KG1 (cell line): ENCODE measurements at regions not wholly inside any gene's neighbourhood (a gene's known extent, or its start where the extent isn't known, plus 50 kb on each side); places are given as distances from the start of the nearest gene placed in this dataset.
"Not testable (repeated sequence)": the region's sequence is repeated elsewhere in the genome, so short reads cannot be mapped to it uniquely, and the experiment has no call there.

Experiments used
- DNase-seq: peaks from one replicate; lab custom pipeline; 2025; lab: John Stamatoyannopoulos, UW

GRCh38 chr2:133624551-133624950 is 56.3 kb upstream of the NCKAP5 start:
- DNase-seq, result no peak

- no peak for DNase-seq
Observed at GRCh38 chr2:133627741-133628140, 59.5 kb upstream of the NCKAP5 start.

GRCh38 chr2:133633309-133633708 is 65.0 kb upstream of the NCKAP5 start:
- DNase-seq, result no peak

GRCh38 chr2:133633881-133634409 is 65.7 kb upstream of the NCKAP5 start:
- DNase-seq, result no peak

GRCh38 chr2:133635131-133635530 is 66.9 kb upstream of the NCKAP5 start:
- DNase-seq, result no peak

- no peak for DNase-seq
Observed at GRCh38 chr2:133636287-133636686, 68.0 kb upstream of the NCKAP5 start.

GRCh38 chr2:133640103-133640502 is 71.8 kb upstream of the NCKAP5 start:
- no peak for DNase-seq

- DNase-seq, result no peak
Observed at GRCh38 chr2:133641497-133641896, 73.2 kb upstream of the NCKAP5 start.

- no peak for DNase-seq
Observed at GRCh38 chr2:133641942-133642725, 73.9 kb upstream of the NCKAP5 start.

- no peak for DNase-seq
Observed at GRCh38 chr2:133642791-133643191, 74.5 kb upstream of the NCKAP5 start.

GRCh38 chr2:133643863-133644262 is 75.6 kb upstream of the NCKAP5 start:
- no peak for DNase-seq

GRCh38 chr2:133644846-133645245 is 76.6 kb upstream of the NCKAP5 start:
- no peak for DNase-seq

GRCh38 chr2:133647386-133647785 is 79.1 kb upstream of the NCKAP5 start:
- not testable (repeated sequence) for DNase-seq

GRCh38 chr2:133651861-133652260 is 83.6 kb upstream of the NCKAP5 start:
- no peak for DNase-seq

GRCh38 chr2:133652398-133652797 is 84.1 kb upstream of the NCKAP5 start:
- no peak for DNase-seq

- no peak for DNase-seq
Observed at GRCh38 chr2:133653056-133653455, 84.8 kb upstream of the NCKAP5 start.

GRCh38 chr2:133654949-133655348 is 86.7 kb upstream of the NCKAP5 start:
- no peak for DNase-seq

- DNase-seq, result no peak
Observed at GRCh38 chr2:133655610-133656009, 87.3 kb upstream of the NCKAP5 start.

- no peak for DNase-seq
Observed at GRCh38 chr2:133657591-133657990, 89.3 kb upstream of the NCKAP5 start.

- DNase-seq, result no peak
Observed at GRCh38 chr2:133658020-133658903, 90.0 kb upstream of the NCKAP5 start.

GRCh38 chr2:133660510-133660909 is 92.2 kb upstream of the NCKAP5 start:
- no peak for DNase-seq

- DNase-seq, result no peak
Observed at GRCh38 chr2:133661392-133661791, 93.1 kb upstream of the NCKAP5 start.

GRCh38 chr2:133666621-133667020 is 98.4 kb upstream of the NCKAP5 start:
- no peak for DNase-seq
